OCI-LY7 (cell line): ENCODE measurements at regions not wholly inside any gene's neighbourhood (a gene's known extent, or its start where the extent isn't known, plus 50 kb on each side); places are given as distances from the start of the nearest gene placed in this dataset.

Experiments used
- BruUV-seq: library from RNA; stranded (reverse); fragments of 400-500 nt; replicated peaks from 2 replicates; lab custom pipeline; 2021; lab: Mats Ljungman, UMichigan
- CTCF ChIA-PET: fragments of 300-600 bp; sonication (Branson Sonifier 250); formaldehyde crosslinking; loops from one replicate; lab custom pipeline; 2022; ENCODE audit warnings: antibody characterized with exemption; ENCODE audit not compliant: unreplicated experiment; lab: Charles Lee
- POLR2A ChIA-PET: fragments of 300-600 bp; sonication (Branson Sonifier 250); formaldehyde crosslinking; loops from one replicate; lab custom pipeline; 2022; ENCODE audit warnings: antibody characterized with exemption; lab: Charles Lee
- DNase-seq: peaks from one replicate; pipeline ENCODE4 v3.0.0-alpha.2; 2015; ENCODE audit warnings: low spot score
- H2AFZ ChIP-seq: fragments of 200-600 bp; sonication (generic), shearing (Covaris generic); 2 replicates; pipeline ENCODE4 v1.6.1; 2014; ENCODE audit warnings: mild to moderate bottlenecking, antibody characterized with exemption, low read length, moderate library complexity
- H3K27ac ChIP-seq: fragments of 200-600 bp; sonication (generic); 2 replicates; pipeline ENCODE4 v1.5.1; 2014; ENCODE audit warnings: mixed run types, low read depth, mild to moderate bottlenecking, moderate library complexity, low read length, inconsistent platforms; ENCODE audit not compliant: poor library complexity, severe bottlenecking
- H3K36me3 ChIP-seq: fragments of 200-600 bp; sonication (generic); 2 replicates; pipeline ENCODE4 v1.6.1; 2014; ENCODE audit warnings: mild to moderate bottlenecking, antibody characterized with exemption, low read length, moderate library complexity, mixed read lengths; ENCODE audit not compliant: insufficient read depth
- H3K4me1 ChIP-seq: fragments of 200-600 bp; sonication (generic); 2 replicates; pipeline ENCODE4 v1.5.1; 2014; ENCODE audit warnings: mild to moderate bottlenecking, low read length; ENCODE audit not compliant: insufficient read depth, poor library complexity, severe bottlenecking
- H3K4me2 ChIP-seq: fragments of 200-600 bp; sonication (generic); 2 replicates; pipeline ENCODE4 v1.6.1; 2014; ENCODE audit warnings: mild to moderate bottlenecking, low read length
- H3K4me3 ChIP-seq: fragments of 200-600 bp; sonication (generic); 2 replicates; pipeline ENCODE4 v1.5.1; 2014; ENCODE audit warnings: mild to moderate bottlenecking, low read depth, low read length; ENCODE audit not compliant: poor library complexity, severe bottlenecking
- H3K79me2 ChIP-seq: fragments of 200-600 bp; sonication (generic); 2 replicates; pipeline ENCODE4 v1.6.1; 2016; ENCODE audit warnings: low read depth, mild to moderate bottlenecking, low read length, moderate library complexity, mixed read lengths; ENCODE audit not compliant: insufficient read depth
- H3K9me2 ChIP-seq: fragments of 200-600 bp; sonication (generic); 2 replicates; pipeline ENCODE4 v1.6.1; 2016; ENCODE audit warnings: mild to moderate bottlenecking, low read length, mixed read lengths; ENCODE audit not compliant: insufficient read depth
- H3K9me3 ChIP-seq: fragments of 200-600 bp; sonication (generic); 2 replicates; pipeline ENCODE4 v1.6.1; 2014; ENCODE audit warnings: mild to moderate bottlenecking, mixed run types, low read length, mixed read lengths
- H4K20me1 ChIP-seq: fragments of 200-600 bp; sonication (generic); 2 replicates; pipeline ENCODE4 v1.6.1; 2014; ENCODE audit warnings: mild to moderate bottlenecking, antibody characterized with exemption, low read length, moderate library complexity, mixed read lengths; ENCODE audit not compliant: insufficient read depth
- EZH2phosphoT487 ChIP-seq: fragments of 200-600 bp; sonication (generic); IDR thresholded peaks from 2 replicates; pipeline ENCODE4 v1.6.1; 2018; ENCODE audit warnings: low read depth, borderline replicate concordance, mild to moderate bottlenecking, mixed run types, antibody characterized with exemption, low read length, moderate library complexity, mixed read lengths
- intact Hi-C: fragments of 100-400 bp; cut with micrococcal nuclease; formaldehyde crosslinking; loops from one replicate; pipeline ENCODE4 v1.10.0; 2022; ENCODE audit not compliant: unreplicated experiment
- TF ChIP-seq, protein P1 (sequence below): fragments of 200-600 bp; sonication (generic); conservative IDR thresholded peaks from 2 replicates; pipeline ENCODE4 v1.5.1; 2014; ENCODE audit warnings: mild to moderate bottlenecking, antibody characterized with exemption, low read length, moderate library complexity, mixed read lengths

DNA sequence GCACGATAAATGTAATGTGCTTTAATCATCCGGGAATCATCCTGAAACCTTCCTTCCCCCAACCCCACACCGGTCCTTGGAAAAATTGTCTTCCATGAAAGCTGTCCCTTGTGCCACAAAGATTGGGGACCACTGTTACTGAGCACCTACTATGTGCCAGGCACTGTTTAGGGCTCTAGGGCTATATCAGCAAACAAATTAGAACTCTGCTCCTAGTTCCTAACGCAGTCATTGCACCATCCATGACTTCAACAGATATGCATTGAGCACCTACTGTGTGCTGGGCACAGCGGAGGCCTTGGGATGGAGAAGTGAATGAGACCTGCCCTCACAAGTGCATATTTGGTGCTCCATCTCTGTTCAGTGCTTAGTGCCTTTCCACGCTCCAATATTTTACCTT, 50.3 kb upstream of the BLCAP start:
- Histone ChIP-seq H3K4me3 (no peak overlapping the region), H3K9me3 (no peaks in the 10 kb centered on the region), H3K79me2 (no peaks in the 10 kb centered on the region), H4K20me1 (no peaks in the 10 kb centered on the region), H3K36me3 (no peaks in the 10 kb centered on the region), H3K4me2 (no peak overlapping the region), H3K9me2 (no peaks in the 10 kb centered on the region), H3K27ac (no peak overlapping the region), H3K4me1 (peaks cover 17% of the 10 kb centered on the region), H2AFZ (no peak overlapping the region)
- TF ChIP-seq, protein P1, sequence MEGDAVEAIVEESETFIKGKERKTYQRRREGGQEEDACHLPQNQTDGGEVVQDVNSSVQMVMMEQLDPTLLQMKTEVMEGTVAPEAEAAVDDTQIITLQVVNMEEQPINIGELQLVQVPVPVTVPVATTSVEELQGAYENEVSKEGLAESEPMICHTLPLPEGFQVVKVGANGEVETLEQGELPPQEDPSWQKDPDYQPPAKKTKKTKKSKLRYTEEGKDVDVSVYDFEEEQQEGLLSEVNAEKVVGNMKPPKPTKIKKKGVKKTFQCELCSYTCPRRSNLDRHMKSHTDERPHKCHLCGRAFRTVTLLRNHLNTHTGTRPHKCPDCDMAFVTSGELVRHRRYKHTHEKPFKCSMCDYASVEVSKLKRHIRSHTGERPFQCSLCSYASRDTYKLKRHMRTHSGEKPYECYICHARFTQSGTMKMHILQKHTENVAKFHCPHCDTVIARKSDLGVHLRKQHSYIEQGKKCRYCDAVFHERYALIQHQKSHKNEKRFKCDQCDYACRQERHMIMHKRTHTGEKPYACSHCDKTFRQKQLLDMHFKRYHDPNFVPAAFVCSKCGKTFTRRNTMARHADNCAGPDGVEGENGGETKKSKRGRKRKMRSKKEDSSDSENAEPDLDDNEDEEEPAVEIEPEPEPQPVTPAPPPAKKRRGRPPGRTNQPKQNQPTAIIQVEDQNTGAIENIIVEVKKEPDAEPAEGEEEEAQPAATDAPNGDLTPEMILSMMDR, result no peak
- no peak for TF ChIP-seq EZH2phosphoT487
- intact Hi-C loops, result no loop called here
- no TSS peak for BruUV-seq
- ChIA-PET CTCF (no interaction called here), POLR2A (no interaction called here)
- no peak for DNase-seq
